Kidney epithelial cell (primary cell): ENCODE measurements at regions not wholly inside any gene's neighbourhood (a gene's known extent, or its start where the extent isn't known, plus 50 kb on each side); places are given as distances from the start of the nearest gene placed in this dataset.

ENCODE experiments used
- DNase-seq: peaks from one replicate; pipeline ENCODE4 v3.0.0-alpha.2; 2010; ENCODE audit warnings: low read depth
- H3K27me3 ChIP-seq: 2 replicates; pipeline ENCODE4 v1.6.0; 2011; ENCODE audit warnings: low read length; ENCODE audit not compliant: control insufficient read depth, insufficient read depth
- H3K36me3 ChIP-seq: 2 replicates; pipeline ENCODE4 v1.5.1; 2011; ENCODE audit warnings: low read length; ENCODE audit not compliant: control insufficient read depth, insufficient read depth
- H3K4me3 ChIP-seq: 2 replicates; pipeline ENCODE4 v1.5.1; 2011; ENCODE audit warnings: low read depth, mild to moderate bottlenecking, control low read depth, low read length
- TF ChIP-seq, protein P1 (sequence below): IDR thresholded peaks from 2 replicates; pipeline ENCODE4 v1.5.1; 2011; ENCODE audit warnings: mild to moderate bottlenecking, moderate library complexity, low read length, control low read depth, inconsistent platforms; ENCODE audit not compliant: insufficient read depth, poor library complexity, severe bottlenecking

DNA sequence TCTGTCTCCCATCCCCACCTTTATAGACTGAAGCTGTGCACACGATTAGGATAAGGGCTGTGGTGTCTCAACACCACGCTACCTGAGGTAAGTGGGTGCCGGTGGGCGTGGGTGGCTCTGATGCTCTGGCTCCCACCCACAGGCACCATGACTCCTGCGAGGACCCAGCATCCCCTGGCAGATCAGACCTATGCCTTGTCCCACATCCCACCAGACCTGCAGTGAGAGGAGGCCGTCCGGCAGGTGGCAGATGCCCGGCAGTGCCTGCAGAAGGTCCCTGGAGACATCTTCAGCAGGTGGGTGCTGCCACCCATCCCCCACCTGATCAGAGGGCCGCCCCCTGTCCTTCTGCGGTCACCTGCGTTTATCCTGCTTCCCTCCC lies 104.4 kb upstream of the PRB2 start:
- Histone ChIP-seq H3K4me3 (no peak overlapping the region), H3K36me3 (no peaks in the 10 kb centered on the region), H3K27me3 (peaks cover 17% of the 10 kb centered on the region)
- TF ChIP-seq, protein P1, sequence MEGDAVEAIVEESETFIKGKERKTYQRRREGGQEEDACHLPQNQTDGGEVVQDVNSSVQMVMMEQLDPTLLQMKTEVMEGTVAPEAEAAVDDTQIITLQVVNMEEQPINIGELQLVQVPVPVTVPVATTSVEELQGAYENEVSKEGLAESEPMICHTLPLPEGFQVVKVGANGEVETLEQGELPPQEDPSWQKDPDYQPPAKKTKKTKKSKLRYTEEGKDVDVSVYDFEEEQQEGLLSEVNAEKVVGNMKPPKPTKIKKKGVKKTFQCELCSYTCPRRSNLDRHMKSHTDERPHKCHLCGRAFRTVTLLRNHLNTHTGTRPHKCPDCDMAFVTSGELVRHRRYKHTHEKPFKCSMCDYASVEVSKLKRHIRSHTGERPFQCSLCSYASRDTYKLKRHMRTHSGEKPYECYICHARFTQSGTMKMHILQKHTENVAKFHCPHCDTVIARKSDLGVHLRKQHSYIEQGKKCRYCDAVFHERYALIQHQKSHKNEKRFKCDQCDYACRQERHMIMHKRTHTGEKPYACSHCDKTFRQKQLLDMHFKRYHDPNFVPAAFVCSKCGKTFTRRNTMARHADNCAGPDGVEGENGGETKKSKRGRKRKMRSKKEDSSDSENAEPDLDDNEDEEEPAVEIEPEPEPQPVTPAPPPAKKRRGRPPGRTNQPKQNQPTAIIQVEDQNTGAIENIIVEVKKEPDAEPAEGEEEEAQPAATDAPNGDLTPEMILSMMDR = no peak
- DNase-seq = no peak

DNA sequence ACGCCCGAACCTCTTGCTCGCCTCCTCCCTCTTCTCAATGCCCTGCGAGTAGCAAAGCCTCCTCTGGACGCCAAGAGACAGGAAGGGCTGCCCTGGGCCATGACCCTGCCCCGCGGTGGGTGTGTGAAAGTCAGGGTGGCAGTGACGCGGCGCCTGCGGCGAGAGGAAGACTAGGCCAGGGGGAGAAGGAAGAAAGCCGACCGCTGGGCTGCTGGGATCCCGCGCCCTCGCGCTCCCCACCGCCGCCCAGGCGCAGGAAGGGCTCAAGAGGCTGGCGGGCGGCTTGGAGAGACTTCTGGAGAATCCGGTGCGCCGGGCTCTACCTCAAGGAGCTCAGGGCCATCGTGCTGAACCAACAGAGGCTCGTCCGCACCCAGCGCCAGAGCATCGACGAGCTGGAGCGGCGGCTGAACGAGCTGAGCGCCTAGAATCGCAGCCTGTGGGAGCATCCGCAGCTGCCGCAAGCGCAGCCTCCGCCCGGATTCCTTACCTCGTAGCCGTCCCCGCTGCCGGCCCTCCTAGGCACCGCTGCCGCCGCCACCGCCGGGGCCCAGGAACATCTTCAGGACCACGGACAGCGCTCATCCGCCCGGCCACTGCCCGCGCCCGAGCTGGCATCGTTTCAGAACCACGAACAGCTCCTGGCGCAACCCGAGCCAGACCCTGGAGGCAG lies 105.0 kb upstream of the PRB2 start:
- peaks cover 17% of the 10 kb centered on the region for H3K27me3 ChIP-seq

DNA sequence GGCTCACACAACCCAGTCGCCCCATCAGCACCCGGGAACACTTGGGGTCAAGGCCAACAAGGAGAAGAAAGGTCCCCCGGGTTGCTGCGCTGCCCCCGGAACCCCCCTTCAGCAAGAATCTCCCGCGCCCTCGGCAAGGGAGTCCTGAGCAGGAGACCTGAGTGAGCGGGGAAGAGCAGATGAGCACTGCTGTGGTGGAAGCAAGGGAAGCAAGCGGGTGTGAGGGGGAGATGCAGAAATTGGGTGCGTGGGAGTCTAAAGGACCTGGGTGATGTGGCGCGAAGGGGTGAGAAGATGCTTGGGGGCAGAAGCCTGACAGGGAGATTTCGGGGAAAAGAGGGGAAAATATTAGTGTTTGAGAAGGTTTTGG lies 105.5 kb upstream of the PRB2 start:
- no peak overlapping the region for H3K4me3 ChIP-seq
- peaks cover 17% of the 10 kb centered on the region for H3K27me3 ChIP-seq
- DNase-seq = no peak
- no peaks in the 10 kb centered on the region for H3K36me3 ChIP-seq
- TF ChIP-seq, protein P1 = no peak

More for the DNA sequence above, 105.0 kb upstream of the PRB2 start:
- DNase-seq = peak; percentile 28
- TF ChIP-seq, protein P1 = no peak
- no peak overlapping the region for H3K4me3 ChIP-seq
- H3K36me3 ChIP-seq = no peaks in the 10 kb centered on the region

DNA sequence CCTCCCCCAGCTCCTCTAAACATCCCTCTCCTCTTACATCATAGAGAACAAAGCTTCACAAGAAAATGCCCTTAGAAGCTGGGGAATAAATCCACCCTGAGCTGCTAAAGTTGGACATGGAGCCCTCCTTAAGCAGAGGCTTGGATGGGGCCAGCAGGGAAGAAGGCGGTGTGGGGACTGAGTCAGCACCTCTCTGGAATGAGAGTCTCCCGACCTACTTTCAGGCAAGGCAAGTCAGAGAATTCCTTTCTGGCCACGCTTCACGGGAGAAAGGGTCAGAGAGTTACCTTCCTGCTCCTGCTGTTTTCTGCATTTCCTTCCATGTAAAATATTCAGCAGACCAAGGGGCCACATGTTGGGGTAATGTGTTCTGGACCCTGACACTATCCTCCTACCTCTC lies 113.3 kb upstream of the PRB2 start:
- TF ChIP-seq, protein P1 = no peak
- H3K4me3 ChIP-seq = no peak overlapping the region
- peaks cover 4% of the 10 kb centered on the region for H3K27me3 ChIP-seq
- peak; percentile 57 for DNase-seq
- H3K36me3 ChIP-seq = no peaks in the 10 kb centered on the region

DNA sequence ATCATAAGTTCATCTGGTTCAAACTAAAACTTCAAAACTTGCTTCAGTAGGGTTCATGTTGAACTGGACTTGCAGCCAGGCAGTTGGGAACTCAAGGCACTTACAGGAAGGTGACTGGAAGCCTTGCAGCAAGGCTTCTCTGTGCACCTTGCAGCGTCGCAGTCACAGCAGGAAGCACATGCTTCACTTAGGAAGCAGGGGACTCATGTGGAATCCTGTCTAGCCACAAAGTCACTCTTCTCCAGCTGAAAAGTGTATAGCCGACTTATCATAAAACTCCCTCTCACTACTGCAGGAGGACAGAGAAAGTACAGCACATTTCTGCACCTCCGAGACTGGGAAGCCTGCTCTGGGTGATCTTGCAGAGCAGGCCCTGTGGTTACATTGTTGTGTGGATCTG lies 114.0 kb upstream of the PRB2 start:
- no peak overlapping the region for H3K4me3 ChIP-seq
- TF ChIP-seq, protein P1 = no peak
- no peaks in the 10 kb centered on the region for H3K36me3 ChIP-seq
- DNase-seq = no peak
- H3K27me3 ChIP-seq = peaks cover 3% of the 10 kb centered on the region

DNA sequence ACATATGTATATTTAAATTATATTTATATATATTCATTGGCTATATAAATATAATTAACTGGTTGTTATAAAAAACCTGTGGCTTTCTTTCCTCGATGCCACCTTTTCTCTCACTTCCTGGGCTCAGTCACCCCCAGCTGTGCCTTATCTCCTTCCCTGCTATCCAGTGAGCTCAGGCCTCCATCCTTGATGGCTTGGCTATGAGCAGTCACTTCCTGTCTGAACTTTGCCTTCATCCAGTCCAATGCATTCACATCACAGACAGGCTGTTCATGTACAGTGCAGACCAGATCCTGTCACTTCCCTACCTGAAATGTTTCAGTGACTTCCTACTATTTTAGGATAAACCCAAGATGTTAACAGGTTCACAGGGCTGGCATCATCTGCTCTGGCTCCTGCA lies 115.3 kb upstream of the PRB2 start:
- no peaks in the 10 kb centered on the region for H3K36me3 ChIP-seq
- no peak overlapping the region for H3K4me3 ChIP-seq
- TF ChIP-seq, protein P1 = no peak
- no peaks in the 10 kb centered on the region for H3K27me3 ChIP-seq
- DNase-seq = no peak
